ENCODE measurements at regions not wholly inside any gene's neighbourhood (a gene's known extent, or its start where the extent isn't known, plus 50 kb on each side); places are given as distances from the start of the nearest gene placed in this dataset.

DNA sequence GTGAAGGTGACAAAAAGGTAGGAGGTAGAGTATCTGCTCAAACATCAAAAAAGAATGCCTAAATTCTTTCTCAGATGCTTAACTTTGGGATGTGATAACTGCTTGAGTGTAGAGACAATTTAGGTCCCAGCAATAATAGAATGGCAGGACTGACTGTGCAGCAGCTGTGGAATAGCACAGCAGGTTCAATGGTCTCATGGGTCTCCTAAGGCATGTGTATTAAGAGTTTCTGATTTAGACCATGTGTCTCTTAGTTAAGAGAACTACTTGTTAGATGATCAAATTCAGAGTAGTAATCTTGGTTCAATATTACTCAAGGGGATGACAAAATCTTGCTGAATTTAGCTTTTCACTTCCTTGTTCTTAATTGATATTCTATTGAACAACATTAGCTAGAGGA, 72.0 kb downstream of the ALX1 start:
- no peak for TF ChIP-seq POLR2AphosphoS5 (IDR thresholded peaks at IDR 0.05)
- TF ChIP-seq, protein P1, sequence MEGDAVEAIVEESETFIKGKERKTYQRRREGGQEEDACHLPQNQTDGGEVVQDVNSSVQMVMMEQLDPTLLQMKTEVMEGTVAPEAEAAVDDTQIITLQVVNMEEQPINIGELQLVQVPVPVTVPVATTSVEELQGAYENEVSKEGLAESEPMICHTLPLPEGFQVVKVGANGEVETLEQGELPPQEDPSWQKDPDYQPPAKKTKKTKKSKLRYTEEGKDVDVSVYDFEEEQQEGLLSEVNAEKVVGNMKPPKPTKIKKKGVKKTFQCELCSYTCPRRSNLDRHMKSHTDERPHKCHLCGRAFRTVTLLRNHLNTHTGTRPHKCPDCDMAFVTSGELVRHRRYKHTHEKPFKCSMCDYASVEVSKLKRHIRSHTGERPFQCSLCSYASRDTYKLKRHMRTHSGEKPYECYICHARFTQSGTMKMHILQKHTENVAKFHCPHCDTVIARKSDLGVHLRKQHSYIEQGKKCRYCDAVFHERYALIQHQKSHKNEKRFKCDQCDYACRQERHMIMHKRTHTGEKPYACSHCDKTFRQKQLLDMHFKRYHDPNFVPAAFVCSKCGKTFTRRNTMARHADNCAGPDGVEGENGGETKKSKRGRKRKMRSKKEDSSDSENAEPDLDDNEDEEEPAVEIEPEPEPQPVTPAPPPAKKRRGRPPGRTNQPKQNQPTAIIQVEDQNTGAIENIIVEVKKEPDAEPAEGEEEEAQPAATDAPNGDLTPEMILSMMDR (IDR thresholded peaks at IDR 0.05) = no peak
- no peak for TF ChIP-seq EP300 (IDR thresholded peaks at IDR 0.05)
- TF ChIP-seq POLR2A (IDR thresholded peaks at IDR 0.05) = no peak

All from suprapubic skin (tissue), 4 donors.